ENCODE measurements at regions not wholly inside any gene's neighbourhood (a gene's known extent, or its start where the extent isn't known, plus 50 kb on each side); places are given as distances from the start of the nearest gene placed in this dataset.
"Not testable (repeated sequence)": the region's sequence is repeated elsewhere in the genome, so short reads cannot be mapped to it uniquely, and the experiment has no call there.

DNA sequence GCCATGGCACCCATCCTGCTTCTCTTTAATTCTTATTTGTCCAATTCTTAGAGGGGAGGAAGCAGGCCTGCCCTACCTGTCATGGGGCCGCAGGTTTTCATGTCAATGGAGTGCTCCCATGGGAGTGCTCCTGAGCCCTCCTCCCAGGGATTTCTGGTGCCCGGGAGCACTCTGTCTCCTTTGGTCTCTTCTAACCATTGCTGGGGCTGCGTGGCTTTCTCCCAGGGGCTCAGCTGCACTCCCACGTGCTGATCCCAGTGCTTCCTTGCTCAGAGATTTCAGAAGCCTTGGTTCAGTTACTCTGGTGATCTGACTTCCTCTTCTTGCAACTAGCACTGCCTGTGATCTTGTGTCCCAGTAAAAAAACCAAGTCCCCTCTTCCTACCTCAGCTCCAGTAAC, 68.0 kb upstream of the ARL8B start:
- Histone ChIP-seq H3K4me1 (ENCODE audit: control insufficient read depth in 2 of 3, insufficient read depth in 2 of 3, low read depth in 1 of 3, low read length in 3 of 3) (no peaks in the 10 kb centered on the region), H3K36me3 (ENCODE audit: control insufficient read depth in 2 of 3, insufficient read depth in 3 of 3, low read length in 3 of 3) (no peaks in the 10 kb centered on the region), H3K9me3 (ENCODE audit: control insufficient read depth in 2 of 3, insufficient read depth in 1 of 3, low read length in 3 of 3) (no peaks in the 10 kb centered on the region), H3K27ac (ENCODE audit: low read depth in 2 of 2, low read length in 2 of 2) (no peak overlapping the region), H3K4me3 (ENCODE audit: low read length in 3 of 3) (no peak overlapping the region), H3K27me3 (ENCODE audit: control insufficient read depth, insufficient read depth, low read length) (no peaks in the 10 kb centered on the region), H3K9ac (ENCODE audit: low read length in 3 of 3) (no peak overlapping the region)
- intact Hi-C loops (cut with DNase I) = loop anchor here (10.0 kb wide), 1 partner anchor 339 kb away; no protein-coding TSS in a partner anchor
- TF ChIP-seq, protein P1, sequence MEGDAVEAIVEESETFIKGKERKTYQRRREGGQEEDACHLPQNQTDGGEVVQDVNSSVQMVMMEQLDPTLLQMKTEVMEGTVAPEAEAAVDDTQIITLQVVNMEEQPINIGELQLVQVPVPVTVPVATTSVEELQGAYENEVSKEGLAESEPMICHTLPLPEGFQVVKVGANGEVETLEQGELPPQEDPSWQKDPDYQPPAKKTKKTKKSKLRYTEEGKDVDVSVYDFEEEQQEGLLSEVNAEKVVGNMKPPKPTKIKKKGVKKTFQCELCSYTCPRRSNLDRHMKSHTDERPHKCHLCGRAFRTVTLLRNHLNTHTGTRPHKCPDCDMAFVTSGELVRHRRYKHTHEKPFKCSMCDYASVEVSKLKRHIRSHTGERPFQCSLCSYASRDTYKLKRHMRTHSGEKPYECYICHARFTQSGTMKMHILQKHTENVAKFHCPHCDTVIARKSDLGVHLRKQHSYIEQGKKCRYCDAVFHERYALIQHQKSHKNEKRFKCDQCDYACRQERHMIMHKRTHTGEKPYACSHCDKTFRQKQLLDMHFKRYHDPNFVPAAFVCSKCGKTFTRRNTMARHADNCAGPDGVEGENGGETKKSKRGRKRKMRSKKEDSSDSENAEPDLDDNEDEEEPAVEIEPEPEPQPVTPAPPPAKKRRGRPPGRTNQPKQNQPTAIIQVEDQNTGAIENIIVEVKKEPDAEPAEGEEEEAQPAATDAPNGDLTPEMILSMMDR (IDR thresholded peaks at IDR 0.05; ENCODE audit: borderline replicate concordance, extremely low read depth, insufficient read depth) = no peak
- DNase-seq = no peak
- no peak for FAIRE-seq

DNA sequence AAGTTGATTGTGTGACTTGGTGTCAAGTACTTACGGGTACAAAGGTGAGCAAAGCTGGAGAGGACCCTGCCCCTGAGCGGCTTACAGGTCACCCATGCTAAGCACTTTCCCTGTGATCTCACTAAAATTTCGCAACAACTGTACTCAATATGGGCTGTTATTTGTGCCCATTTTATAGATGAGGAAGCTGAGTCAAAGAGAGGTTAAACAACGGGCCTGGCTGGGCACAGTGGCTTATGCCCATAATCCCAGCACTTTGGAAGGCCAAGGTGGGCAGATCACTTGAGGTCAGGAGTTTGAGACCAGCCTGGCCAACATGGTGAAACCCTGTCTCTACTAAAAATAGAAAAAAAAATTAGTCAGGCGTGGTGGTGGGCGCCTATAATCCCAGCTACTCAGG, 67.5 kb upstream of the ARL8B start:
- H3K4me1 ChIP-seq (ENCODE audit: control insufficient read depth in 2 of 3, insufficient read depth in 2 of 3, low read depth in 1 of 3, low read length in 3 of 3); H3K9ac ChIP-seq (ENCODE audit: low read length in 3 of 3); H3K27ac ChIP-seq (ENCODE audit: low read depth in 2 of 2, low read length in 2 of 2); DNase-seq; H3K4me3 ChIP-seq (ENCODE audit: low read length in 3 of 3); H3K9me3 ChIP-seq (ENCODE audit: control insufficient read depth in 2 of 3, insufficient read depth in 1 of 3, low read length in 3 of 3); FAIRE-seq; H3K27me3 ChIP-seq (ENCODE audit: control insufficient read depth, insufficient read depth, low read length); H3K36me3 ChIP-seq (ENCODE audit: control insufficient read depth in 2 of 3, insufficient read depth in 3 of 3, low read length in 3 of 3): not testable (repeated sequence)
- intact Hi-C loops (cut with DNase I) = loop anchor here (10.0 kb wide), 1 partner anchor 340 kb away; no protein-coding TSS in a partner anchor

DNA sequence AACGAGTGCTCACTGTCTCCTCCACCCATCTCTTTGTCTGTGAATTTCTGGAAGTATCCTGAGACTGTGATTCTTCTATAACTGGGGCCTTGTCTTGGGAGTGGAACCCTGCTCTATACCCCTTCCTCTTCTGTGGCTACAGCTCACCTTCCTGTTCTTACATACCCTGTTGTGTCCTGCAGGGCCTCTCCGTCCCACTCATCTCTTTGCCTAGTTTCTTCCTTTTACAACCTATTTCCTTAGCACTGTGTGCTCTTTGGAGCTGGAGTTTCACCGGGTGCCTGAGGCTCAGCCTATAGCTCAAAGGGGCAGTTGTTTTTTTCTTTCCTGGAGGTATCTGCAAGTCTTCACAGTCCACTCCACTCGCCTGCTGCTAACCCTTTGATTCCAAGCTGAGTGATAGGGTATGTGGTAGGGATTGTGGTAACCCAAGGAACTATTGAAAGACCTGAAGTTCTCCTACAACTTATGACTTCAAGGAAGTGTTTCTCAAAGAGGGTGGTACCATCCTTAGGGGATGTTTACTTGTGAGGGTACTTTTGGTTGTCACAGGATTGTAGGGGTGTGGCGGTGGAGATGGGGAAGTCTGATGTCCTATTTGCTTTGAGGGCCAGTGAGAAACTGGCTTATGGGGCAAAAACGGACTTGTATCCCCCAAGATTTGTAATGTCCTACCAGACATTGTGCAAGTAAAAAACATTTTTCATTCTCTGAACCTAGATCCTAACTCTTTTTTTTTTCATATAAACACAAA, 66.6 kb upstream of the ARL8B start:
- Histone ChIP-seq H3K27ac (ENCODE audit: low read depth in 2 of 2, low read length in 2 of 2) (peak overlapping the region in 1 of 2 donors; percentile 3), H3K9me3 (ENCODE audit: control insufficient read depth in 2 of 3, insufficient read depth in 1 of 3, low read length in 3 of 3) (no peaks in the 10 kb centered on the region), H3K9ac (ENCODE audit: low read length in 3 of 3) (no peak overlapping the region), H3K4me3 (ENCODE audit: low read length in 3 of 3) (no peak overlapping the region), H3K36me3 (ENCODE audit: control insufficient read depth in 2 of 3, insufficient read depth in 3 of 3, low read length in 3 of 3) (no peaks in the 10 kb centered on the region), H3K4me1 (ENCODE audit: control insufficient read depth in 2 of 3, insufficient read depth in 2 of 3, low read depth in 1 of 3, low read length in 3 of 3) (no peaks in the 10 kb centered on the region), H3K27me3 (ENCODE audit: control insufficient read depth, insufficient read depth, low read length) (no peaks in the 10 kb centered on the region)
- no peak for DNase-seq
- FAIRE-seq = no peak
- intact Hi-C loops (cut with DNase I) = loop anchor here (10.0 kb wide), 1 partner anchor 341 kb away; no protein-coding TSS in a partner anchor
- TF ChIP-seq, protein P1 (IDR thresholded peaks at IDR 0.05; ENCODE audit: borderline replicate concordance, extremely low read depth, insufficient read depth) = no peak

DNA sequence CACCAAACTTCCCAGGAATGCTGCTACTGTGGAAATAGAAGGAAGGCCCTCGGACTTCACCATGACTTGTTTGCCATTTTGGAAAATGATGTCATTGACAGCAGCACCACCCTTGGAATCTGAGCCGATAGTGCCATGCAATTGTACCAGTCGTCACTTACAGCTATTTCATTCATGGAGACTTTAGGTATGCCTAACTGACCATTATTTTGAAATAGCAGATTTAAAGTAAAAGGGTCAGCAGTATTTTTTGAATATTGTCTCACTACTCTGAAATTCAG, 66.0 kb upstream of the ARL8B start:
- Histone ChIP-seq H3K27me3 (ENCODE audit: control insufficient read depth, insufficient read depth, low read length) (no peaks in the 10 kb centered on the region), H3K36me3 (ENCODE audit: control insufficient read depth in 2 of 3, insufficient read depth in 3 of 3, low read length in 3 of 3) (no peaks in the 10 kb centered on the region), H3K27ac (ENCODE audit: low read depth in 2 of 2, low read length in 2 of 2) (no peak overlapping the region), H3K9ac (ENCODE audit: low read length in 3 of 3) (no peak overlapping the region), H3K4me3 (ENCODE audit: low read length in 3 of 3) (no peak overlapping the region), H3K9me3 (ENCODE audit: control insufficient read depth in 2 of 3, insufficient read depth in 1 of 3, low read length in 3 of 3) (no peaks in the 10 kb centered on the region), H3K4me1 (ENCODE audit: control insufficient read depth in 2 of 3, insufficient read depth in 2 of 3, low read depth in 1 of 3, low read length in 3 of 3) (no peaks in the 10 kb centered on the region)
- FAIRE-seq = no peak
- DNase-seq = no peak
- TF ChIP-seq, protein P1 (IDR thresholded peaks at IDR 0.05; ENCODE audit: borderline replicate concordance, extremely low read depth, insufficient read depth) = no peak
- intact Hi-C loops (cut with DNase I) = loop anchor here (10.0 kb wide), 1 partner anchor 341 kb away; no protein-coding TSS in a partner anchor

All from kidney (tissue), 13 donors.